Stimulated activated CD4-positive, alpha-beta T cell treated with anti-CD3 and anti-CD28 coated beads, Interleukin-1b, Interleukin-23, amount 100 ng/mL, for 1 hour (primary cell): ENCODE measurements at regions not wholly inside any gene's neighbourhood (a gene's known extent, or its start where the extent isn't known, plus 50 kb on each side); places are given as distances from the start of the nearest gene placed in this dataset.
"Not testable (repeated sequence)": the region's sequence is repeated elsewhere in the genome, so short reads cannot be mapped to it uniquely, and the experiment has no call there.

ENCODE experiments used
- DNase-seq, 2 donors: peaks; one replicate each; pipeline ENCODE4 v3.0.0-alpha.2; 2020; ENCODE audit warnings: low read depth in 2 of 2

DNA sequence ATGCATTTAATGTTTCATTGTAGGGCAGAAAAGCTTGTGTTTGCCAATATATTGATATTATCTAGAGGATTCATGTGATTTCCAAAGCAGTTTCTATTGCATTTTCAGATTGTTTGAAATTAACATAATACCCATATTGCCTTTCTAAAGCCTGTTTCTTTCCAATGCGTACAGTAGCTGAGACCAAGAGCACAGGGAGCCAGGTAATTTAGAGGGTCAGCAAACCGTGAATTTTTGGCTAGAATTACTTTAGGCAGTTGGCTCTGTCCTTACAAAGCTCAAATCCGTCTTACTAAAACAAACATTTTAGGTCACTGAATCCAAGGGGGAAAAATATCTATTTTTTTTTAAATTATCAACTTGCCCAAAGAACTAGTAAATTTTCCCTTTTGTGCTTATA, 604.9 kb upstream of the ADARB2 start:
- no peak for DNase-seq

DNA sequence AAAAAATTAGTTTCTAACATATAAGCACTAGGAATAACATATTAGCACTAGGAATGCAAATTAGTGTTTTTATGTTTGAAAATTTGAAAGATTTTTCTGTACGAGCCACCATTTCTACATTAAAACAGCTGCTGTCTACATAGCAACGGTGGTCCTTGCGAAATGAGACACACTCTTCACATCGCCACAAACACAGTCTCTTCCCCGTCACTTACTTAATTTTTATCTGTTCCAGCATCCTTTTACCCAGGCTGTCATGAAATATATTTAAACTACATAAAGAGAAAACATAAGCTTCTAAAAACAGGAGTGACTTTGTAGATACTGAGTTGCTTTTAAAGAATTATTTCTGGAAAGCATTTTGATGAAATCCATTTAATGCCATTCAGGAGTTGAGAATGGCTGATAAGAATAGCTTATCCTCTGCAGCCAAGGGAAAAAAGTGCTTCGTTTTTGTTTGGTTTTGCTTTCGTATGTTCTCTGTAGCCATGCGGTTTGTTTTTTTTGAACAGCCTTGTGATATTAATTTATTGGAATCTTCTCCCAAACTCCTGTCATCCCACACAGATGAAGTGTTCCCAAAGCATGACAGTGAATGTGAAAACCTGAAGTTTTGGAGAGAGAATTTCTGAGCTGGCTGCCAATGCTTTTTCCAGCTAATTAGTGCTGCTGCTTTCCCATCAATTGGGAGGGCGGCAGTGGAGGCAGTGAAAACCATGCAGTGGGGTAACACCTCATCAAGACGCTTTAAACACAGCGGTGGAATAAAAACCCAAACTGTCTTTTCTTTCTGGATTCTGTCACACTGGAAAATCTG, 603.7 kb upstream of the ADARB2 start:
- DNase-seq, result no peak

GRCh38 chr10:2335626-2336025, 598.3 kb upstream of the ADARB2 start:
- no peak for DNase-seq

DNA sequence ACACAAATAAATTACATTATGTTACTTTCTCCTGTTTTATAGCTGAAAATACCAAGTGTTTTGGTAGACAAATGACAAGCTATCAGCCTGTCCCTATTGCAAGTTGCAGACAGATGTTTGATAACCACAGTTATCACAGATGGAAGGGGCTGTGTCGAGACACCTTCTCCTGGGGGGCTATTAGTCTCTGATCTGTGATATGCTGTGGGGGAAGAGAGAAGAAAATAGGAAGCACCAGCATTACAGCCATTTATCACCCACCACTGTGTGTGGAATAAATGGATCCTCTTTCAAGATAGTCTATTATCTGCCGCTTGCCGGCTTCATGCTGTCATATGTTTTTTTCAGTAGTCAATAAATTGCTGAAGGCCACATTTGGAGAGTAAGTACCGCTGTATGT, 597.2 kb upstream of the ADARB2 start:
- DNase-seq, result no peak

DNA sequence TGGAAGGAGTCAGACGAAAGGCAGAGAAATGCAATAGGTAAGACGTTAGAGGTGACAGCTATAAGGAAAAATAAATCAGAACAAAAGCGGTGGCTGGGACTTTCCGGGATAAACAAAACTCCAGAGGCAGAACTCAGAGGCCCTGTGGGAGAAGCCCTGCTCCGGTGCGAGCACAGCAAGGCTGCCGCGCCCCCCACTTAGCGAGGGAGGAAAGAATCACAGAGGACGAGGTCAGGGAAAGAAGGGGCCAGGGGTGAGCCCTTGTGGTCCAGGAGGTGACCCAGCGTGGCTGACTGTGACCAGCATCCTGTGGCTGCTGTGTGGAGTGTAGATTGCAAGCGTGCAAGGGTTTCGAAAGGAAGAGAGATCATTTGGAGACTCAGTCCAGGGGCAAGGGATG, 591.8 kb upstream of the ADARB2 start:
- DNase-seq, result no peak

GRCh38 chr10:2326411-2326810, 589.1 kb upstream of the ADARB2 start:
- no peak for DNase-seq

DNA sequence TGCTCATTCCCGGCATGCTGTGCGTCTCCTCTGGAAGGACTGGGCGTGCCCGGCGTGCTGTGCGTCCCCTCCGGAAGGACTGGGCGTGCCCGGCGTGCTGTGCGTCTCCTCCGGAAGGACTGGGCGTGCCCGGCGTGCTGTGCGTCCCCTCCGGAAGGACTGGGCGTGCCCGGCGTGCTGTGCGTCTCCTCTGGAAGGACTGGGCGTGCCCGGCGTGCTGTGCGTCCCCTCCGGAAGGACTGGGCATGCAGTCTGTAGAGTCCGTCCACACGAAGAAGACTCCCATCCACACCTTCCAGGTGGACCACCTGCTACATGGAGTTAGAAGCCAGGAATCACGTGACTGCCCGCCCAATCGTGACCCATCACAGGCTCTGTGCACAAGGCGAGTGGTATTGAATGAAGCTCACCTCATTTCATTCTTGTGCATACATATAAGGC, 577.7 kb upstream of the ADARB2 start:
- DNase-seq, result not testable (repeated sequence)

DNA sequence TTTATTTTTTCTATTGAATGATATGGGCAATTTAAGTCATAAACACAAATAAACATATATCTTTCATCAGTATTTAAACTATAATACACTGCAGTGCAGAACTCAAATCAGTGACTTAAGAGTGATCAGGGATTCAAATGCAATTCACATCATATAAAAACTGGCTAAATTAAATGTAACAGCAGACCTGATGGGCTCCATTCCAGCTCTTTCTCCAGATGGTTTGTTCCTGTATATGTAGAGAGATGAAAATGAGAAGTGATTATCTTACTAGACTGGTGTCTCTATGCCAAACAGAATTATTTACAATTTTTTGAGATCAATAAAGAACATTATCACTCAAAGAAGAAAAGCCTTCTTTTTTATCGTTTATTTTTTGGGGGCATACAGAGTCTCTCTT, 568.8 kb upstream of the ADARB2 start:
- no peak for DNase-seq

- no peak for DNase-seq
Observed at GRCh38 chr10:2303169-2303568, 565.8 kb upstream of the ADARB2 start.

DNA sequence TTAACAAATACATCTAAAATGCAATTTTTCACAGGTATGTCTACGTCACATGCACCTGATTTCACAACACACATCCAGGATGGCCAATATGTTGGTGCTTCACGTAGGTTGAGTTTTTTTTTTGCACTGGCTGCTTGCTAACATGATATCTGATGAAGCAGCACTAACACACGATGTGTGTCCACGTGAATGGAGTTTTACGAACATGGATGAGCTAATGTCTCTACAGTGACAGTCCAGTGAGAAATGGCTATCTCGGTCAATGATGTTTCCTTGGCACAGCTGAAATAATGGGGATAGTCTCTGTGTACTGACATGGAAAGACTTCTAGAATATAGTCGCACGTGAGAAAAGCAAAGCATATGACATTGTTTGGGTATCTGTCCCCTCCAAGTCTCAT, 563.9 kb upstream of the ADARB2 start:
- no peak for DNase-seq

GRCh38 chr10:2300231-2300630, 562.9 kb upstream of the ADARB2 start:
- DNase-seq, result no peak

DNA sequence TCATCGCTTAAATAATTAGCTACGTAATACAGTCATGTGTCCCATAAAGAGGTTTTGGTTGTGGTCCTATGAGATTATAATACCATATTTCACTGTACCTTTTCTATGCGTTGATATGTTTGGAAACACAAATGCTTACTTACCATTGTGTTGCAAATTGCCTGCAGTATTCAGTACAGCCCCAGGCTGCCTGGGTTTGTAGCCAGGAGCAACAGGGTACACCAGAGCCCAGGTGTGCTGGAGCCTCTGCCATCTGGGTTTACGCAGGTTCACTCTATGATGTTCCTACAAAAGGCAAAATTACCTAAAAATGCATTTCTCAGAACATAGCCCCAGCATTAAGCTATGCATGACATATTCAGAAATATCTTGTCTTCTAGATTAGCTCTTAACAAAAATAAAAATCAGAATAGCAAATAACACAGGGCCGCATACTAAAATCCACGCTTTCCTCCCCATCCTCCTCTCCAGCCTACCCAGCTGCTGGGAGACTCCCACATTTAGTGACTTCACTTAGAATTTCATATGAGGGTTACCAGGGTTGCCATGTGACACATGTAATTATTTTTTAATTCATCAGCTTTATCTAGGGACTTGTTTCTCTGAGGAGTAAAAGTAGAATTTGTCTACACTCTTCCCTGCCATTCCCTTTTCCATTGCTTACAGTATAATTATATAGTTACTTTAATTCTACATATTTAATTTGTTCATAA, 559.0 kb upstream of the ADARB2 start:
- DNase-seq, result no peak

DNA sequence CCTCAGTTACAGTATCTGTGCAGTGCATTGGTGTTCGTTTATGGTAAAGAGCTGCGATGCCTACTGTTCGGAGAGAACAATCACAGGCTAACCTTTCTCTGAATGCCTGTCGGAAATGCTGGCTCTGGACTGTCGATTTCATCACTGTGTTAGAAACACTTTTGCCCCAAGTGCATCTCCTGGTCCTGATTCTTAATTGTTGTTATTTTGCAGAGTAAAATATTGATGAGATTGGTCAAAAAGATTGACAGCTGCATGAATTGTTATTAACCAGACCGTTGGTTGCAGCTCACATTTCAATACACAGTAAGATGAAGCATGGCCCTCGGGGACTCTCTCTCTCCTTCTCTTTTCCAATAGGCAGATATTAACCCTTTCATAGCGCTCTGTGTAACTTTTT, 557.4 kb upstream of the ADARB2 start:
- DNase-seq, result no peak

GRCh38 chr10:2284071-2284470, 546.7 kb upstream of the ADARB2 start:
- DNase-seq, result no peak

DNA sequence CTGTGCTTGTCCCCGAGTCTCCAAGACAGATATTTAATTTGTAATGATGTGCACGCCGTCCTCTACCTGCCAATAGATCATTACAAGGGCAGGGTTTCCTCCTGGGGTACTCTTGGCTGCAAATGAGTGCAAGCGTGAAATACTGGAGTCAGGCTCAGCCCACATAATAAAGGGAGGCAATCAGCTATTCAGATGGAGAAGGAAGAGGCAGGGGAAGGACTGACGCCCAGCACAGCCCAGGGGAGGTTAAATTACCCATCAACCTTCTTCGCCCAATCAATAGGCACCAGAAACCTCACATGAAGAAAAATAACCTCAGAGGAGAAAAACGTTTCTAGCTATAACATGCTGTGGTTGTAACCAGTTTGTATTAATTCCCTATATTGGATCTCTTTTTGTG, 544.9 kb upstream of the ADARB2 start:
- no peak for DNase-seq

DNA sequence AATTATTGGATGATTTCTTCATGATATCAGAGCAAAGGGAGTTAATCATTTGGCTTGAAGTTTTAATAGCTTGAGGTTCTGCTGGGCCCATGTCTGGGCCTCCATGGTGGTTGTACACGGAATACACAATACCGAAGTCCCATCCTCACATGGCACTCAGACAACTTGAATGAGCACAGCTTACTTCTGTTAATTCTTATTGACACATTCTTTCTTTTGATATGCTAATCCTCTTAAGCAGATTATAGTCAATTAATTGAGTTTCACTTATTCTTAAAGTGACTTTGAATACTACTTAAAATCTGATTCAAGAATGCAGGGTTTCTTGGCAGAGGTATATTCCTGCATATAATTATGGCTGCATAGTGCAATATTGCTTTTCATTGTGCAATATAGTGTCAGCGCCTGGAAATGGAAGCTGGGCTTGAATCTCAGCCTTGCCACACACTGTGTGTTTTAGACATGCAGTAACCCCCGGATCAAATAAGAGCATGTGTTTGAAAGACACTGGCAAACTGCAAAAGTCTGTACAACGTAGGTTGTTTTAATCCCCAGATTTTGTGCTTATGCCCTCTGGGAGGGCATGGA, 543.5 kb upstream of the ADARB2 start:
- no peak for DNase-seq

DNA sequence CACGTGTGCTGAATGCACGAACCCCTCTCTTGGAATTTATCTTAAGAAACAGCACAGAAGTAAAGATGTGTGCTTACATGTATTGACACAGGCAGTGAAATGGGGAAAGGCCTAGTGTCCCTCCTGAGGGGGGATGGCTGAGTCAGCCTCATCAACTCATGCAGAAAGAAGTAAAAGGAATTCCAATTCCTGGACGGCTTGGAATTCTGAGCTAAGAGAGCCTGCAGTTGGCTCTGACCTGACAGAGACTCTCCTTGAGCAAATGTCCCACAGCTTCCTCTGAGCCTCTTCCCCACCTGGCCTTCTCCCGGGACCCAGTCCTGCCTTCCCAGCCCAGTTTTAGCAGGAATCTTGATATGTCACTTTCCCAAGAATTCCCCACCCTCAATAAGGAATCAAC, 542.4 kb upstream of the ADARB2 start:
- no peak for DNase-seq

GRCh38 chr10:2278363-2278762, 541.0 kb upstream of the ADARB2 start:
- no peak for DNase-seq

GRCh38 chr10:2263561-2263960, 526.2 kb upstream of the ADARB2 start:
- DNase-seq, result no peak

DNA sequence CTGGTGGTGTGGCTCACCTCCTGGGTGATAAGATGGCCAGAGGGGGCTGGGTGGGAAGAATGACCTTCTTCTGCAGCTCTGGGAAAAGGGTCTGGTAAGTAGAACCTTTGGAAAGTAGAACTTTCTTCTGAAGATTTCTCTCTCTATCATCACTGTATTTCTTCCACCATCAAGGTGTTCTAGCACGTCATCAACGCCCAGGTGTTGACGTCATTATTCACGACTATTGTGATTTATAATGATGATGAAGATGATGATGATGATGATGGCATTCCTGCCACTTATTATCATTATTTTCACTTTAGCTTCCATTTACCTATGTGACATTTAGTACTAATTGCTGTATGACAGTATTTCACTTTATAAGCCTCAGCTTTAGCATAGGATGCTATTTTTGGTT, 525.6 kb upstream of the ADARB2 start:
- no peak for DNase-seq

- DNase-seq, result no peak
Observed at GRCh38 chr10:2262333-2262732, 525.0 kb upstream of the ADARB2 start.

DNA sequence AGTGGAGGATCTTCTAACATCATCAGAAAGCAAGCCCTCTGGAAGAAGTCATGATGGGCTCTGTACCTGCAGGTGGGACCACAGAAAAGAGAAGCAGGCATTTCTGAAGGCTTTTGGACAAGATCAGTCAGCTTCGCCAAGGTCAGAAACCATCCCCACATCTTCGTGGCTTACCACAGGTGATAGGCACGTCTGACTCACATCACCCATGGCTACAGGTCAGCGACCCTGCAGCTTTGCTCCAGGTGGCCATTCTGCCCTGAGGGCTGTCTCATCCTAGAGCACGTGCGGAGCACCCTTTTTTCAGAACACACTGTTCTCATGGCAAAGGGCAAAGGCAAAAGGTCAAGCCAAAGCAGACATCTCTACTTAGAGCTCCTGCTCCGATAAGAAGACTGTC, 518.9 kb upstream of the ADARB2 start:
- DNase-seq, result no peak

- DNase-seq, result no peak
Observed at GRCh38 chr10:2252096-2252495, 514.8 kb upstream of the ADARB2 start.
